Bronchial epithelial cell (primary cell): ENCODE measurements at regions not wholly inside any gene's neighbourhood (a gene's known extent, or its start where the extent isn't known, plus 50 kb on each side); places are given as distances from the start of the nearest gene placed in this dataset.

ENCODE experiments used
- DNase-seq: peaks from one replicate; pipeline ENCODE4 v3.0.0-alpha.2; 2010; ENCODE audit warnings: low read depth
- FAIRE-seq: peaks from 2 replicates; lab custom pipeline; 2011; peaks lifted over from hg19 to GRCh38; lab: Jason Lieb, UNC
- H3K27me3 ChIP-seq: 2 replicates; pipeline ENCODE4 v1.5.1; 2011; ENCODE audit warnings: low read length; ENCODE audit not compliant: control insufficient read depth, insufficient read depth
- H3K36me3 ChIP-seq: 2 replicates; pipeline ENCODE4 v1.5.1; 2011; ENCODE audit warnings: low read length; ENCODE audit not compliant: control insufficient read depth, insufficient read depth
- H3K4me3 ChIP-seq: 2 replicates; pipeline ENCODE4 v1.5.1; 2011; ENCODE audit warnings: mild to moderate bottlenecking, low read depth, low read length, control low read depth
- CTCF ChIP-seq: IDR thresholded peaks from 2 replicates; pipeline ENCODE4 v1.5.1; 2011; ENCODE audit warnings: mild to moderate bottlenecking, moderate library complexity, low read length, control low read depth, inconsistent platforms; ENCODE audit not compliant: insufficient read depth, severe bottlenecking

GRCh38 chr12:116404247-116404646 lies 126.8 kb upstream of the MED13L start:
- DNase-seq, result no peak
- TF ChIP-seq CTCF, result no peak
- Histone ChIP-seq H3K27me3 (no peaks in the 10 kb centered on the region), H3K4me3 (no peak overlapping the region), H3K36me3 (no peaks in the 10 kb centered on the region)
- FAIRE-seq, result no peak

GRCh38 chr12:116404913-116405611 lies 127.6 kb upstream of the MED13L start:
- no peaks in the 10 kb centered on the region for H3K27me3 ChIP-seq
- DNase-seq (no peak), FAIRE-seq (no peak)
- TF ChIP-seq CTCF, result no peak
- no peak overlapping the region for H3K4me3 ChIP-seq
- H3K36me3 ChIP-seq, result no peaks in the 10 kb centered on the region

GRCh38 chr12:116406529-116406928 lies 129.0 kb upstream of the MED13L start:
- no peaks in the 10 kb centered on the region for H3K36me3 ChIP-seq
- no peak for FAIRE-seq
- TF ChIP-seq CTCF, result no peak
- no peaks in the 10 kb centered on the region for H3K27me3 ChIP-seq
- peak; percentile 71 for DNase-seq
- H3K4me3 ChIP-seq, result no peak overlapping the region

GRCh38 chr12:116408489-116409250 lies 131.2 kb upstream of the MED13L start:
- no peaks in the 10 kb centered on the region for H3K27me3 ChIP-seq
- H3K4me3 ChIP-seq, result no peak overlapping the region
- DNase-seq, result no peak
- no peaks in the 10 kb centered on the region for H3K36me3 ChIP-seq
- TF ChIP-seq CTCF, result no peak
- FAIRE-seq, result no peak

- no peak overlapping the region for H3K4me3 ChIP-seq
- no peaks in the 10 kb centered on the region for H3K27me3 ChIP-seq
- H3K36me3 ChIP-seq, result no peaks in the 10 kb centered on the region
- DNase-seq (no peak), FAIRE-seq (no peak)
- no peak for TF ChIP-seq CTCF
These were observed 134.5 kb upstream of the MED13L start for GRCh38 chr12:116411977-116412376.
